Endothelial cell of umbilical vein (primary cell): ENCODE measurements at regions not wholly inside any gene's neighbourhood (a gene's known extent, or its start where the extent isn't known, plus 50 kb on each side); places are given as distances from the start of the nearest gene placed in this dataset.
"Not testable (repeated sequence)": the region's sequence is repeated elsewhere in the genome, so short reads cannot be mapped to it uniquely, and the experiment has no call there.

Experiments used
- BruUV-seq: library from RNA; stranded (reverse); fragments of 400-500 nt; replicated peaks from 2 replicates; lab custom pipeline; 2021; lab: Mats Ljungman, UMichigan
- CTCF ChIA-PET: fragments of 300-600, 350-600 bp; sonication (Branson Sonifier 250); formaldehyde crosslinking; loops from one replicate; lab custom pipeline; 2021; ENCODE audit warnings: antibody characterized with exemption, inconsistent platforms; lab: Charles Lee
- POLR2A ChIA-PET: fragments of 300-600, 350-600 bp; sonication (Branson Sonifier 250); formaldehyde crosslinking; loops from one replicate; lab custom pipeline; 2021; ENCODE audit warnings: antibody characterized with exemption, inconsistent platforms; lab: Charles Lee
- DNase-seq: peaks from one replicate; pipeline ENCODE4 v3.0.0-alpha.2; 2011; ENCODE audit warnings: low read depth, low spot score
- FAIRE-seq: peaks from 2 replicates; lab custom pipeline; 2011; peaks lifted over from hg19 to GRCh38; lab: Jason Lieb, UNC
- H2AFZ ChIP-seq: 2 replicates; pipeline ENCODE4 v1.6.0; 2012; ENCODE audit warnings: low read depth, low read length, control low read depth, inconsistent platforms
- H3K27ac ChIP-seq: 2 replicates; pipeline ENCODE4 v1.5.1; 2011; ENCODE audit warnings: low read depth, mild to moderate bottlenecking, control low read depth, low read length, moderate library complexity; ENCODE audit not compliant: insufficient read depth
- H3K27me3 ChIP-seq, 2 experiments: 2 replicates each; pipeline versions ENCODE4 v1.6.0 to v1.6.1; 2011; ENCODE audit warnings: low read length in 2 of 2, mixed read lengths in 1 of 2; ENCODE audit not compliant: control insufficient read depth in 2 of 2, insufficient read depth in 2 of 2
- H3K36me3 ChIP-seq, 2 experiments: 2 replicates in 1 of 2; 3 replicates in 1 of 2; pipeline ENCODE4 v1.5.1; 2011; ENCODE audit warnings: low read length in 2 of 2, mild to moderate bottlenecking in 1 of 2, moderate library complexity in 1 of 2; ENCODE audit not compliant: control insufficient read depth in 2 of 2, insufficient read depth in 2 of 2; ENCODE audit errors: extremely low read depth in 1 of 2
- H3K4me1 ChIP-seq: 3 replicates; pipeline ENCODE4 v1.5.1; 2011; ENCODE audit warnings: mild to moderate bottlenecking, low read length; ENCODE audit not compliant: control insufficient read depth, insufficient read depth; ENCODE audit errors: extremely low read depth
- H3K4me2 ChIP-seq: 2 replicates; pipeline ENCODE4 v1.6.1; 2011; ENCODE audit warnings: low read length, control low read depth, mixed read lengths; ENCODE audit not compliant: insufficient read depth
- H3K4me3 ChIP-seq, 3 experiments: fragments of 200-600 bp in 1 of 3; sonication (generic), shearing (Covaris generic) in 1 of 3; replicated peaks in 1 of 3; 2 replicates each; pipeline ENCODE4 v1.5.1; 2011 to 2016; ENCODE audit warnings: control low read depth in 3 of 3, low read length in 3 of 3, mild to moderate bottlenecking in 2 of 3, inconsistent platforms in 1 of 3, low read depth in 1 of 3, moderate library complexity in 1 of 3; ENCODE audit not compliant: insufficient read depth in 1 of 3
- H3K79me2 ChIP-seq: 2 replicates; pipeline ENCODE4 v1.6.0; 2012; ENCODE audit warnings: low read length, inconsistent platforms; ENCODE audit not compliant: control insufficient read depth, insufficient read depth
- H3K9ac ChIP-seq: replicated peaks from 2 replicates; pipeline ENCODE3; 2011; ENCODE audit warnings: low read length, control low read depth; ENCODE audit not compliant: insufficient read depth; ENCODE audit errors: extremely low read depth
- H3K9me1 ChIP-seq: replicated peaks from 3 replicates; pipeline ENCODE4 v1.6.0; 2011; ENCODE audit warnings: mild to moderate bottlenecking, low read length; ENCODE audit not compliant: control insufficient read depth, insufficient read depth; ENCODE audit errors: extremely low read depth
- H3K9me3 ChIP-seq: replicated peaks from 2 replicates; pipeline ENCODE4 v1.5.1; 2012; ENCODE audit warnings: low read length, inconsistent platforms; ENCODE audit not compliant: control insufficient read depth, insufficient read depth
- H4K20me1 ChIP-seq: replicated peaks from 2 replicates; pipeline ENCODE3; 2011; ENCODE audit warnings: mild to moderate bottlenecking, low read length; ENCODE audit not compliant: control insufficient read depth, insufficient read depth; ENCODE audit errors: extremely low read depth
- EZH2 ChIP-seq: IDR thresholded peaks from 2 replicates; pipeline ENCODE4 v1.6.1; 2012; ENCODE audit warnings: borderline replicate concordance, low read depth, mild to moderate bottlenecking, moderate library complexity, low read length, inconsistent platforms; ENCODE audit not compliant: severe bottlenecking
- FOS ChIP-seq: IDR thresholded peaks from 2 replicates; pipeline ENCODE4 v1.6.1; 2011; ENCODE audit warnings: mild to moderate bottlenecking, low read length, moderate library complexity, borderline replicate concordance; ENCODE audit not compliant: insufficient read depth
- GATA2 ChIP-seq: IDR thresholded peaks from 2 replicates; pipeline ENCODE4 v1.7.0; 2011; ENCODE audit warnings: low read depth, mild to moderate bottlenecking, moderate library complexity, mixed read lengths, low read length; ENCODE audit not compliant: insufficient read length, insufficient read depth
- POLR2A ChIP-seq: IDR thresholded peaks from 2 replicates; pipeline ENCODE4 v1.6.1; 2012; ENCODE audit warnings: low read depth, mild to moderate bottlenecking, control low read depth, low read length
- POLR2AphosphoS5 ChIP-seq: IDR thresholded peaks from 2 replicates; pipeline ENCODE4 v1.6.1; 2012; ENCODE audit warnings: low read depth, mild to moderate bottlenecking, control low read depth, low read length, moderate library complexity; ENCODE audit not compliant: insufficient read depth
- dilution Hi-C: fragments of 300-500 bp; cut with MboI; formaldehyde crosslinking; loops from one replicate; pipeline ENCODE4 v1.15.0; 2019; ENCODE audit warnings: low sequenced_read_pairs; ENCODE audit not compliant: extremely low pct_ligation_motif_present
- intact Hi-C: fragments of 100-400 bp; cut with micrococcal nuclease; formaldehyde crosslinking; loops from one replicate; pipeline ENCODE4 v1.10.0; 2022
- TF ChIP-seq, protein P1 (sequence below), 2 donors: IDR thresholded peaks; 1 replicate in 1 of 2; 2 replicates in 1 of 2; pipeline ENCODE4 v1.5.1; 2011; ENCODE audit warnings: low read length in 2 of 2, mild to moderate bottlenecking in 2 of 2, moderate library complexity in 2 of 2, control low read depth in 1 of 2, inconsistent platforms in 1 of 2, low read depth in 1 of 2; ENCODE audit not compliant: insufficient read depth in 1 of 2; ENCODE audit errors: extremely low read depth in 1 of 2

DNA sequence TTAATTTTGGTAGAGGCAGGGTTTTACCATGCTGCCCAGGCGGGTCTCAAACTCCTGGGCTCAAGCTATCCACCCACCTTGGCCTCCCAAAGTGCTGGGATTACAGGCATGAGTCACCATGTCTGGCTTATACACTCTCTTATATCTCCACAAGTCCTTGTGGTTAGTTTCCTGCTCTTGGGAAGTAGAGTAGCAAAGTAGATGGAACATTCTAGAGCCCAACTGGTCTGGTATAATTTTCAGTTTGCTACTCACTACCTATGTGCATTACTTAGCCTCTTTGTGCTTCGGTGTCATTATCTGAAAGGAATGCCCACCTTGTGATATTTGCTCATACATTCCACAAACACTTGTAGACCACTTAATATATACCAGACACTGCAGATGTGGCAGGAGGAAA, 96.6 kb upstream of the IPO9 start:
- H3K9ac ChIP-seq = no peak overlapping the region
- TF ChIP-seq, protein P1, sequence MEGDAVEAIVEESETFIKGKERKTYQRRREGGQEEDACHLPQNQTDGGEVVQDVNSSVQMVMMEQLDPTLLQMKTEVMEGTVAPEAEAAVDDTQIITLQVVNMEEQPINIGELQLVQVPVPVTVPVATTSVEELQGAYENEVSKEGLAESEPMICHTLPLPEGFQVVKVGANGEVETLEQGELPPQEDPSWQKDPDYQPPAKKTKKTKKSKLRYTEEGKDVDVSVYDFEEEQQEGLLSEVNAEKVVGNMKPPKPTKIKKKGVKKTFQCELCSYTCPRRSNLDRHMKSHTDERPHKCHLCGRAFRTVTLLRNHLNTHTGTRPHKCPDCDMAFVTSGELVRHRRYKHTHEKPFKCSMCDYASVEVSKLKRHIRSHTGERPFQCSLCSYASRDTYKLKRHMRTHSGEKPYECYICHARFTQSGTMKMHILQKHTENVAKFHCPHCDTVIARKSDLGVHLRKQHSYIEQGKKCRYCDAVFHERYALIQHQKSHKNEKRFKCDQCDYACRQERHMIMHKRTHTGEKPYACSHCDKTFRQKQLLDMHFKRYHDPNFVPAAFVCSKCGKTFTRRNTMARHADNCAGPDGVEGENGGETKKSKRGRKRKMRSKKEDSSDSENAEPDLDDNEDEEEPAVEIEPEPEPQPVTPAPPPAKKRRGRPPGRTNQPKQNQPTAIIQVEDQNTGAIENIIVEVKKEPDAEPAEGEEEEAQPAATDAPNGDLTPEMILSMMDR (IDR thresholded peaks at IDR 0.05; ENCODE audit: extremely low read depth in 1 of 2, insufficient read depth in 1 of 2, low read depth in 1 of 2, low read length in 2 of 2) = no peak
- TF ChIP-seq FOS (peak; percentile 52), EZH2 (no peak), POLR2A (no peak), POLR2AphosphoS5 (no peak), GATA2 (no peak)
- no peaks in the 10 kb centered on the region for H3K36me3 ChIP-seq
- no peak overlapping the region for H3K4me2 ChIP-seq
- DNase-seq (no peak), FAIRE-seq (peak; percentile 12)
- BruUV-seq = no TSS peak
- no peaks in the 10 kb centered on the region for H3K9me3 ChIP-seq
- no peak overlapping the region for H3K27ac ChIP-seq
- H3K4me3 ChIP-seq = no peak overlapping the region
- H4K20me1 ChIP-seq = no peaks in the 10 kb centered on the region
- dilution Hi-C loops = no loop called here
- no peaks in the 10 kb centered on the region for H3K9me1 ChIP-seq
- intact Hi-C loops = no loop called here
- H3K79me2 ChIP-seq = peaks cover 41% of the 10 kb centered on the region
- no peaks in the 10 kb centered on the region for H3K27me3 ChIP-seq
- H2AFZ ChIP-seq = no peak overlapping the region
- H3K4me1 ChIP-seq = peaks cover 3% of the 10 kb centered on the region
- ChIA-PET POLR2A (no interaction called here), CTCF (interaction anchor here (0.8 to 2.2 kb wide), 4 partner anchors 9 to 62 kb away, joined by 3 to 11 read pairs (median 4); no protein-coding TSS in a partner anchor)

DNA sequence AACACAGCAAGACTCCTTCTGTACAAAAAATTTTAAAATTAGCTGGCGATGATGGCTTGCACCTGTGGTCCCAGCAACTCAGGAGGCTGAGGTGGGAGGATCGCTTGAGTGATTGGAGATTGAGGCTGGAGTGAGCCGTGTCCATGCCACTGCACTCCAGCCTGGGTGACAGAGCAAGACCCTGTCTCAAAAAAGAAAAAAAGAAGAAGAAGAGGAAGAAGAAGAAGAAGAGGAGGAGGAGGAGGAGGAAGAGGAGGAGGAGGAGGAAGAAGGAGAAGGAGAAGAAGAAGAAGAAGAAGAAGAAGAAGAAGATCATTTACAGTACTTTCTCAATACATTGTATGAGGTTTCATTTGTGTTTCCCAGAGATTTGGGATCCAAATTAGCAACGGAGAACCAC, 94.7 kb upstream of the IPO9 start:
- H3K9me3 ChIP-seq, FAIRE-seq, DNase-seq, POLR2A ChIA-PET, H2AFZ ChIP-seq, H3K4me3 ChIP-seq, dilution Hi-C loops, H3K4me1 ChIP-seq, intact Hi-C loops, H3K4me2 ChIP-seq, H3K9me1 ChIP-seq, H3K27me3 ChIP-seq, H4K20me1 ChIP-seq, H3K36me3 ChIP-seq, H3K9ac ChIP-seq, H3K27ac ChIP-seq, BruUV-seq: not testable (repeated sequence)
- CTCF ChIA-PET = interaction anchor here (1.0 to 1.7 kb wide), 5 partner anchors 14 to 59 kb away, joined by 3 to 7 read pairs (median 4); no protein-coding TSS in a partner anchor
- H3K79me2 ChIP-seq = peaks cover 37% of the 10 kb centered on the region
